Subcutaneous abdominal adipose tissue (tissue), 5 donors: ENCODE measurements at regions not wholly inside any gene's neighbourhood (a gene's known extent, or its start where the extent isn't known, plus 50 kb on each side); places are given as distances from the start of the nearest gene placed in this dataset.
A peak's percentile ranks its signal among the peaks of the same experiment; 100 is the strongest.

ENCODE experiments used
- H3K27ac ChIP-seq: one replicate; pipeline ENCODE4 v1.7.0; 2013; ENCODE audit warnings: low read depth, mild to moderate bottlenecking, inconsistent platforms, low read length, moderate library complexity
- H3K27me3 ChIP-seq, 5 donors: one replicate each; pipeline ENCODE4 v1.7.0; 2013; ENCODE audit warnings: low read length in 5 of 5, inconsistent platforms in 1 of 5; ENCODE audit not compliant: control insufficient read depth in 5 of 5, insufficient read depth in 4 of 5
- H3K36me3 ChIP-seq, 5 donors: one replicate each; pipeline ENCODE4 v1.7.0; 2013; ENCODE audit warnings: low read length in 5 of 5; ENCODE audit not compliant: control insufficient read depth in 5 of 5, insufficient read depth in 5 of 5
- H3K4me1 ChIP-seq, 5 donors: one replicate each; pipeline ENCODE4 v1.7.0; 2013; ENCODE audit warnings: low read length in 5 of 5, mild to moderate bottlenecking in 3 of 5, moderate library complexity in 1 of 5; ENCODE audit not compliant: control insufficient read depth in 5 of 5, insufficient read depth in 5 of 5
- H3K4me3 ChIP-seq, 5 donors: one replicate each; pipeline ENCODE4 v1.7.0; 2013; ENCODE audit warnings: low read length in 5 of 5, low read depth in 1 of 5
- H3K9ac ChIP-seq, 5 donors: one replicate each; pipeline ENCODE4 v1.7.0; 2013; ENCODE audit warnings: low read length in 5 of 5, mild to moderate bottlenecking in 4 of 5, moderate library complexity in 3 of 5
- H3K9me3 ChIP-seq, 5 donors: one replicate each; pipeline ENCODE4 v1.7.0; 2013; ENCODE audit warnings: low read length in 5 of 5; ENCODE audit not compliant: control insufficient read depth in 5 of 5
- donor health status: healthy.
- donor health status: healthy.
- donor health status: healthy.
- donor health status: healthy.
- donor health status: healthy.

DNA sequence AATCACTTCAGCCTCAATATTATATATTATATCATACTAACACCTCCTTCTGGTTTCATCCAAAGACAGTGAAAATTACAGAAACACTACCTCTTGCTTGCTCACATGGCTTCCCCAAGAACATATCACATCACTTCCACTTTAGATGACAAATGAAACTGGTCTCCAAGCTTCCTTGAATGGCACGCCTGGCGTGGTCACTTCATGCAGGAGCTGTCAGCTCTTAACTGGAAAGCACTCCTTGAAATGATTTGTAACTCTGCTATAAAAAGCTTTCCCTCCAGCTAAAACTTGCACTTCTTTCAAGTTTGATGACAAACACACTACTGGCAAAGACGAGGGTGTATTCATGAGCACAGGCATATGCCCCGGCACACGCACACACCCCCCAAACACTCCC, 84.1 kb upstream of the INHBA start:
- Histone ChIP-seq H3K27ac (peak overlapping the region; percentile 86), H3K4me1 (peaks cover 0 to 27% (median 21%) of the 10 kb centered on the region in 5 donors), H3K9ac (no peak overlapping the region), H3K9me3 (no peaks in the 10 kb centered on the region), H3K4me3 (no peak overlapping the region), H3K36me3 (no peaks in the 10 kb centered on the region), H3K27me3 (no peaks in the 10 kb centered on the region)

DNA sequence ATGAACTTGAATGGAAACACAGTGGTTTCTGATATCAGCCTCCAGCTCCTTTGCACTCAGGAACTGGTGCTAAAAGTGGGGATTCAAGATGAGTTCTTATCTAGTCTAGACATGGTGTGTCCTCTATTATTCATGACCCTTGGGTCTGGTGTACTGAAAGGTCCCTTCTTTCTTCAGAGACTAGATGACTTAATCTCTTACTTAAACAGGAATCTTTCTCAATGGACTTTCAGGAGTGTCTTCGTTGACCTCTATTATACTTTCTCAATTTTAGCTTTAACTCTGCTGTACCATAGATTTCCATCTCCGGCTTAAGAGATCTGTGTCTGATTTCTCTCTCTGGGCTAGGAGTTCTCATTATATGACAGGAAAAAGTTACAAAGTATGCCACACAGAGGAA, 83.5 kb upstream of the INHBA start:
- H3K27ac ChIP-seq, result peak overlapping the region; percentile 86
- peaks cover 0 to 27% (median 21%) of the 10 kb centered on the region in 5 donors for H3K4me1 ChIP-seq
- H3K36me3 ChIP-seq, result no peaks in the 10 kb centered on the region
- no peaks in the 10 kb centered on the region for H3K27me3 ChIP-seq
- H3K9ac ChIP-seq, result no peak overlapping the region
- H3K9me3 ChIP-seq, result no peaks in the 10 kb centered on the region
- H3K4me3 ChIP-seq, result no peak overlapping the region

GRCh38 chr7:41785840-41786239, 83.0 kb upstream of the INHBA start:
- Histone ChIP-seq H3K9ac (no peak overlapping the region), H3K27ac (no peak overlapping the region), H3K9me3 (no peaks in the 10 kb centered on the region), H3K36me3 (no peaks in the 10 kb centered on the region), H3K27me3 (no peaks in the 10 kb centered on the region), H3K4me1 (peaks cover 0 to 27% (median 21%) of the 10 kb centered on the region in 5 donors), H3K4me3 (no peak overlapping the region)

DNA sequence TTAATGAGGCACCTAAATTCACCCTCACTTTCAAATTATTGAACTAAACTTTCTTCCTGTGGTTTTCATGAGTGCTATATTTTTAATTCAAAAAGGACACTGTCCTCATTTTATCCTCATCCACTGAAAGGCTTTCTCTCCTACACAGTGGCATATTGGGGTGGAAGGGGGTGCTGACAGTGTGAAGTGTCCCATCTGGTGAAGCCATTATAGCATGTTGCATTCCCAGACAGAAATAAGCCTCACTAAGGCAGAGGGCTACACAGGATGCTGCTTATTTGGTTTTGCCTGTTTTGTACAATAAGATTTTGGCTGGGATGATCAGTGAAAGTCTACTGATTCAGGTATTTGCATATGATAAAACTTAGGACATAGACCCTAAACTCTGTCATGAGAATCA, 82.4 kb upstream of the INHBA start:
- Histone ChIP-seq H3K36me3 (no peaks in the 10 kb centered on the region), H3K27ac (no peak overlapping the region), H3K9ac (no peak overlapping the region)

DNA sequence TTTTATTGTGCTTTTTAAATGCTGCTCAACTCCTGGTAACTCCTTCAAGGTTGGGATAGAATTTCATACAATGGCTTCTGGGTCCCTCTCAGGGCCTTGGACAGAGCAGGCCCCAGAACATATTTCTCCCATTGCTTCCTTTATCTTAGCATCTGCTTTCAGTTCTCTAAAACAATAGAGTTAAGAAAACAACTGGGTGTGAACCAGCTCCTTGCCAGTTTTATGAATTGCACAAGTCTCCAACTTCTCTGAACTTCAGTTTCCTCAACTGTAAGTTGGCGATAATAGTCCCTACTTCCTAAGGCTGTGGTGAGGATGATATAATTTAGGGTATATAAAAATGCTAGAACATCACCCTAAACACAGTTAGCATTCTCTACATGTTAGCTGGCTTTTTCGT, 77.0 kb upstream of the INHBA start:
- Histone ChIP-seq H3K27ac (no peak overlapping the region), H3K27me3 (no peaks in the 10 kb centered on the region), H3K9ac (no peak overlapping the region), H3K9me3 (no peaks in the 10 kb centered on the region), H3K4me1 (peaks cover 0 to 5% (median 0%) of the 10 kb centered on the region in 5 donors), H3K36me3 (no peaks in the 10 kb centered on the region), H3K4me3 (no peak overlapping the region)

More for the DNA sequence above, 82.4 kb upstream of the INHBA start:
- H3K4me1 ChIP-seq, result peaks cover 0 to 27% (median 21%) of the 10 kb centered on the region in 5 donors
- H3K9me3 ChIP-seq, result no peaks in the 10 kb centered on the region
- no peaks in the 10 kb centered on the region for H3K27me3 ChIP-seq
- no peak overlapping the region for H3K4me3 ChIP-seq

DNA sequence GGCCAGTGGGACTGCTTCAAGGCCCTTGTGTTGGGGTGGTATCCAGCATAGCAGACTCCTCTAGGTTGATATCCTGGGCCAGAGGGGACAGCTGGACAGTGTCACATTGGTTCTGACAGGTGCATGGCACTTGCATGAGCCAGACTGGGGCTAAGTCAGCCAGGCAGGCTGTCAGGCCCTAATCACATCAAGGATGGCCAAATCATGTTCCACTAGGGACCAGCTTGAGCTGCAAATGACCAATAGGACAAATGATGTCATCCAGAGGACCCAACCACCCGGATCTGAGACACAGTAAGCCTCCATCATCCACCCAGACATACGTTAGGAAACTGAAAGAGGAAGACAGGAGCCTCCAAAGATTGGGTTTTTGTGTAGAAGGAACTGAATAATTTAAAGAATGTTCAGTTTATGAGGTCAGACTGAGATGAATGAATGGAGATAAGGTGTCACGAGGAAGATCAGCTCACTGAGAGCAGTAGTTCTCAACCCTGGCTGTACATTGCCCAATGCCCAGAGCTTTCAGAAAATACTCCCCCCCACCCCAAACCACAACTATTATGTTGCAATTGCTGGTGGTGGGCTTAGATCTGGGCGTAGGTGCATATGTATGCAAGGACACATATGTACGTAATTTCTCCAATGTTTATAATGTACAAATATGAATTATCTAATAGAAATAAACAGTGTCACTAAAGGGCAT, 75.2 kb upstream of the INHBA start:
- Histone ChIP-seq H3K9me3 (no peaks in the 10 kb centered on the region), H3K4me1 (peaks cover 0 to 5% (median 0%) of the 10 kb centered on the region in 5 donors), H3K27ac (no peak overlapping the region), H3K4me3 (no peak overlapping the region), H3K27me3 (no peaks in the 10 kb centered on the region), H3K9ac (no peak overlapping the region), H3K36me3 (no peaks in the 10 kb centered on the region)

- Histone ChIP-seq H3K36me3 (no peaks in the 10 kb centered on the region), H3K4me1 (peaks cover 0 to 9% (median 6%) of the 10 kb centered on the region in 5 donors), H3K9ac (no peak overlapping the region), H3K27ac (no peak overlapping the region), H3K4me3 (no peak overlapping the region), H3K9me3 (no peaks in the 10 kb centered on the region), H3K27me3 (no peaks in the 10 kb centered on the region)
Observed at GRCh38 chr7:41774966-41775365, 72.1 kb upstream of the INHBA start.

- Histone ChIP-seq H3K9ac (no peak overlapping the region), H3K36me3 (no peaks in the 10 kb centered on the region), H3K27ac (no peak overlapping the region), H3K9me3 (peaks cover 0 to 3% (median 0%) of the 10 kb centered on the region in 5 donors), H3K4me3 (no peak overlapping the region), H3K27me3 (no peaks in the 10 kb centered on the region), H3K4me1 (peaks cover 0 to 9% (median 6%) of the 10 kb centered on the region in 5 donors)
Observed at GRCh38 chr7:41773756-41774155, 70.9 kb upstream of the INHBA start.

DNA sequence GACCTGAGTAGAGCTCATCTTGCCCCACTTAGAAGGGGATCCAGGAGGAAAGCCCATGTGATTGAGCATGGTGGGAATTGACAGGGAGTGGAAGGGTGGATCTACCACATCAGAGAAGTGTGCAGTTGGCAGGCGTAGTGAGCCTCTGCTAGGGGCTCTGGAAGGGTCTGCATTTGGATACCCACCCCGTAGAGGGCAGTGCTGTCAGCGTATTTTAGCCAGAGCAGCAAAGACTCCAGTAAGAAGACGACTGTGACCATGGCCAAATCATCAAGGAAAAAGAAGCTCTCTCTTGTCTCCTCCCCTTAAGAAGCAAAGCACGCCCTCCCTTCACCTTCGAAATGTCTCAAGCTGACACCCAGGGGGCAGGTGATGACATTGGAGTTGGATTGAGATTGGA, 68.8 kb upstream of the INHBA start:
- Histone ChIP-seq H3K9me3 (peaks cover 0 to 4% (median 0%) of the 10 kb centered on the region in 5 donors), H3K4me3 (no peak overlapping the region), H3K9ac (no peak overlapping the region), H3K4me1 (peaks cover 0 to 9% (median 6%) of the 10 kb centered on the region in 5 donors), H3K27me3 (no peaks in the 10 kb centered on the region), H3K36me3 (no peaks in the 10 kb centered on the region), H3K27ac (no peak overlapping the region)

DNA sequence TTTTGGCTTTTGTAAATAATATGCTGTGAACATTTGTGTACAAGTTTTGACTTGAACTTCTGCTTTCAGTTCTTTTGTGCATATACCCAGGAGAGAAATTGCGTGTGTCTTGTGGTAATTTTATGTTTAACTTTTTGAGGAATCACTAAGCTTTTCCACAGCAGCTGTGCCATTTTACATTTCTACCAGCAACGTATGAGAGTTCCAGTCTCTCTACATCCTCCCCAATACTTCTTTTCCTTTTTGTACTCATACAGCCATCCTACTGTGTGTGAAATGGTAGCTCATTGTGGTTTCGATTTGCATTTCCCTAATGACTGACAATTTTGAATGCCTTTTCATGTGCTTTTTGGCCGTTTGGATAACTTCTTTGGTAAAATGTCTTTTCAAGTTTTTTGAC, 66.3 kb upstream of the INHBA start:
- peaks cover 0 to 9% (median 6%) of the 10 kb centered on the region in 5 donors for H3K4me1 ChIP-seq
- no peak overlapping the region for H3K4me3 ChIP-seq
- no peaks in the 10 kb centered on the region for H3K27me3 ChIP-seq
- H3K9ac ChIP-seq, result no peak overlapping the region
- no peaks in the 10 kb centered on the region for H3K36me3 ChIP-seq
- H3K9me3 ChIP-seq, result peaks cover 0 to 4% (median 0%) of the 10 kb centered on the region in 5 donors
- no peak overlapping the region for H3K27ac ChIP-seq
